22Rv1 (cell line): ENCODE measurements at regions not wholly inside any gene's neighbourhood (a gene's known extent, or its start where the extent isn't known, plus 50 kb on each side); places are given as distances from the start of the nearest gene placed in this dataset.

Experiments
- ZFX ChIP-seq: fragments of 450-650 bp; IDR thresholded peaks from 2 replicates; pipeline ENCODE4 v1.6.1; 2017; ENCODE audit warnings: antibody characterized with exemption, borderline replicate concordance
- TF ChIP-seq, protein P1 (sequence below): fragments of 450-650 bp; IDR thresholded peaks from 2 replicates; pipeline ENCODE4 v1.5.1; 2017; ENCODE audit warnings: mild to moderate bottlenecking

DNA sequence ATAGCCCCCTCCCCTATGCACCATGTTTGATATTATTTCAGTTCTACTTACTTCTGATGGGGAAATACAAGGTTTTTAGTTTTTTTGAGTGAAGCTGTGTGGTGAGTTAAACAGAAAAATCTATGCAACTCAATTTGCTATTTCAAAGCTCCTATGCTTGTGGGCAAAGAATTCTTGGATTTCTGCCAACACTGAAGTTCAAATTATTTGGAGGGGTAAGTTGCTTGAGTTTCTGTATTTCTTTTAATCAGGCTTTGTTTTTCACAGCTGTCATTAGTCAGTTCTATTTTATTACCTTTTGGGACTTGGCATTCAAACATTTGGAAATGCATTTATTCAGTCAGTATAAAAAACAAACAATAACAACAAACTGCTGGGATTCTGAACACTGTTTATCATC, 407.5 kb upstream of the MGAT4C start:
- TF ChIP-seq, protein P1, sequence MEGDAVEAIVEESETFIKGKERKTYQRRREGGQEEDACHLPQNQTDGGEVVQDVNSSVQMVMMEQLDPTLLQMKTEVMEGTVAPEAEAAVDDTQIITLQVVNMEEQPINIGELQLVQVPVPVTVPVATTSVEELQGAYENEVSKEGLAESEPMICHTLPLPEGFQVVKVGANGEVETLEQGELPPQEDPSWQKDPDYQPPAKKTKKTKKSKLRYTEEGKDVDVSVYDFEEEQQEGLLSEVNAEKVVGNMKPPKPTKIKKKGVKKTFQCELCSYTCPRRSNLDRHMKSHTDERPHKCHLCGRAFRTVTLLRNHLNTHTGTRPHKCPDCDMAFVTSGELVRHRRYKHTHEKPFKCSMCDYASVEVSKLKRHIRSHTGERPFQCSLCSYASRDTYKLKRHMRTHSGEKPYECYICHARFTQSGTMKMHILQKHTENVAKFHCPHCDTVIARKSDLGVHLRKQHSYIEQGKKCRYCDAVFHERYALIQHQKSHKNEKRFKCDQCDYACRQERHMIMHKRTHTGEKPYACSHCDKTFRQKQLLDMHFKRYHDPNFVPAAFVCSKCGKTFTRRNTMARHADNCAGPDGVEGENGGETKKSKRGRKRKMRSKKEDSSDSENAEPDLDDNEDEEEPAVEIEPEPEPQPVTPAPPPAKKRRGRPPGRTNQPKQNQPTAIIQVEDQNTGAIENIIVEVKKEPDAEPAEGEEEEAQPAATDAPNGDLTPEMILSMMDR, result no peak
- TF ChIP-seq ZFX, result no peak
